ENCODE measurements at regions not wholly inside any gene's neighbourhood (a gene's known extent, or its start where the extent isn't known, plus 50 kb on each side); places are given as distances from the start of the nearest gene placed in this dataset.

DNA sequence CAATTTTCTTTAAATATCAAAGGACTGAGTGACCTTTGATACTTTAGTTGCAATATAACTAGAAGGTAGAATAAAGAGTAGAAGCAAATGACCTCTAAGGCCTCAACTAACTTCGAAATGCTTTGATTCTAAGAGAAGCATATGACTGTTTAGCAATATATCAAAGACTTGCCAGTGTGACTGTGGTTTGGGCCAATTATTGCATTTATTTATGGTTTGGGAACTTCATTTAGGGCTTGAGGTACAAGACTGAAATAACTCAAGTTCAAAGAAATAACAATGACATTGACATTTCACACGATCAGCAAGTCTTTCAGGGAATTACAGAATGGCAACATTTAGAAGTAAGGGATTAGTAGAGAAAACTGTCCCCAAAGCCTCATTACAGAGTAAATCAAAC is 709.7 kb upstream of the LRRC4C start:
- TF ChIP-seq POLR2A (IDR thresholded peaks at IDR 0.05; ENCODE audit: low read depth, low read length) (no peak), TAF1 (IDR thresholded peaks at IDR 0.05; ENCODE audit: low read depth, low read length) (no peak)

Measured in GM12891 (cell line).